SK-N-SH (cell line): ENCODE measurements at regions not wholly inside any gene's neighbourhood (a gene's known extent, or its start where the extent isn't known, plus 50 kb on each side); places are given as distances from the start of the nearest gene placed in this dataset.

ENCODE experiments used
- CTCF ChIP-seq: fragments of 200-600 bp; sonication (generic); IDR thresholded peaks from 2 replicates; pipeline ENCODE4 v1.6.1; 2017; ENCODE audit warnings: antibody characterized with exemption, mild to moderate bottlenecking, moderate library complexity
- IRF3 ChIP-seq: fragments of 150-350 bp; IDR thresholded peaks from 2 replicates; pipeline ENCODE4 v1.6.1; 2016; ENCODE audit warnings: mild to moderate bottlenecking, low read depth, low read length
- POLR2AphosphoS5 ChIP-seq: IDR thresholded peaks from 2 replicates; pipeline ENCODE4 v1.6.1; 2012; ENCODE audit warnings: low read depth, low read length

- TF ChIP-seq CTCF = no peak
- no peak for TF ChIP-seq POLR2AphosphoS5
- TF ChIP-seq IRF3 = no peak
Measured at GRCh38 chr11:133606124-133606523, 73.8 kb upstream of the OPCML start.
